CD14-positive monocyte (primary cell): ENCODE measurements at regions not wholly inside any gene's neighbourhood (a gene's known extent, or its start where the extent isn't known, plus 50 kb on each side); places are given as distances from the start of the nearest gene placed in this dataset.

Source experiments
- DNase-seq, 3 donors: peaks; one replicate each; pipeline ENCODE4 v3.0.0-alpha.2; 2011 to 2022
- H2AFZ ChIP-seq: 2 replicates; pipeline ENCODE4 v1.6.0; 2012; ENCODE audit warnings: mild to moderate bottlenecking, low read depth, low read length, inconsistent platforms; ENCODE audit not compliant: insufficient read depth, poor library complexity, severe bottlenecking
- H3K27ac ChIP-seq, 2 donors: 1 replicate in 1 of 2; 2 replicates in 1 of 2; pipeline ENCODE4 v1.5.1; 2012 to 2013; ENCODE audit warnings: low read length in 2 of 2, control low read depth in 1 of 2, inconsistent platforms in 1 of 2, low read depth in 1 of 2, mild to moderate bottlenecking in 1 of 2
- H3K27me3 ChIP-seq, 2 donors: one replicate each; pipeline versions ENCODE4 v1.6.0 to v1.6.1; 2011 to 2013; ENCODE audit warnings: low read length in 2 of 2; ENCODE audit not compliant: control insufficient read depth in 2 of 2, insufficient read depth in 2 of 2
- H3K36me3 ChIP-seq, 2 donors: replicated peaks in 1 of 2; 1 replicate in 1 of 2; 2 replicates in 1 of 2; pipeline versions ENCODE4 v1.5.1 to v1.6.1; 2012 to 2013; ENCODE audit warnings: low read length in 2 of 2, control low read depth in 1 of 2, inconsistent platforms in 1 of 2, mild to moderate bottlenecking in 1 of 2; ENCODE audit not compliant: insufficient read depth in 2 of 2, control insufficient read depth in 1 of 2
- H3K4me1 ChIP-seq, 2 donors: 1 replicate in 1 of 2; 2 replicates in 1 of 2; pipeline versions ENCODE4 v1.5.1 to v1.6.1; 2012 to 2013; ENCODE audit warnings: low read length in 2 of 2, control low read depth in 1 of 2, inconsistent platforms in 1 of 2, mild to moderate bottlenecking in 1 of 2, moderate library complexity in 1 of 2; ENCODE audit not compliant: insufficient read depth in 2 of 2, control insufficient read depth in 1 of 2
- H3K4me2 ChIP-seq: replicated peaks from 2 replicates; pipeline ENCODE3; 2012; ENCODE audit warnings: low read length, moderate library complexity, mild to moderate bottlenecking; ENCODE audit not compliant: poor library complexity, severe bottlenecking; ENCODE audit errors: extremely low read depth
- H3K4me3 ChIP-seq, 3 experiments: fragments of 200-600 bp in 1 of 3; sonication (generic) in 1 of 3; replicated peaks in 1 of 3; 1 replicate in 2 of 3; 2 replicates in 1 of 3; pipeline ENCODE4 v1.5.1; 2011 to 2013; ENCODE audit warnings: low read length in 3 of 3, mild to moderate bottlenecking in 3 of 3, control low read depth in 2 of 3, low read depth in 2 of 3, inconsistent platforms in 1 of 3, moderate library complexity in 1 of 3
- H3K79me2 ChIP-seq: 2 replicates; pipeline ENCODE4 v1.6.0; 2012; ENCODE audit warnings: mild to moderate bottlenecking, control low read depth, inconsistent platforms, low read length, moderate library complexity; ENCODE audit not compliant: insufficient read depth
- H3K9ac ChIP-seq: 2 replicates; pipeline ENCODE4 v1.6.0; 2017; ENCODE audit warnings: low read length, mild to moderate bottlenecking; ENCODE audit not compliant: insufficient read depth, poor library complexity, severe bottlenecking
- H3K9me3 ChIP-seq, 2 donors: replicated peaks in 1 of 2; 1 replicate in 1 of 2; 2 replicates in 1 of 2; pipeline versions ENCODE4 v1.5.1 to v1.6.1; 2012 to 2013; ENCODE audit warnings: low read length in 2 of 2, control low read depth in 1 of 2; ENCODE audit not compliant: control insufficient read depth in 1 of 2, insufficient read depth in 1 of 2
- H4K20me1 ChIP-seq: 2 replicates; pipeline ENCODE4 v1.6.0; 2012; ENCODE audit warnings: mild to moderate bottlenecking, low read length, control low read depth, moderate library complexity; ENCODE audit not compliant: insufficient read depth
- H3K27ac Mint-ChIP-seq, 7 donors: one replicate each; pipeline ENCODE4 v1.8.0; 2020; ENCODE audit warnings: mild to moderate bottlenecking in 7 of 7, mixed read lengths in 7 of 7, moderate library complexity in 6 of 7, inconsistent platforms in 2 of 7
- H3K27me3 Mint-ChIP-seq, 3 donors: one replicate each; pipeline ENCODE4 v1.8.0; 2021 to 2022; ENCODE audit warnings: low read depth in 3 of 3, mild to moderate bottlenecking in 3 of 3, mixed read lengths in 3 of 3, moderate library complexity in 3 of 3, inconsistent platforms in 1 of 3
- H3K36me3 Mint-ChIP-seq, 2 donors: one replicate each; pipeline ENCODE4 v1.8.0; 2020; ENCODE audit warnings: mixed read lengths in 2 of 2, inconsistent platforms in 1 of 2, mild to moderate bottlenecking in 1 of 2
- H3K4me1 Mint-ChIP-seq: one replicate; pipeline ENCODE4 v1.8.0; 2020; ENCODE audit warnings: mild to moderate bottlenecking, mixed read lengths
- H3K4me3 Mint-ChIP-seq, 2 donors: one replicate each; pipeline ENCODE4 v1.8.0; 2020; ENCODE audit warnings: mild to moderate bottlenecking in 2 of 2, mixed read lengths in 2 of 2, moderate library complexity in 1 of 2
- H3K9me3 Mint-ChIP-seq, 7 donors: one replicate each; pipeline ENCODE4 v1.8.0; 2020 to 2022; ENCODE audit warnings: mixed read lengths in 7 of 7, mild to moderate bottlenecking in 6 of 7, moderate library complexity in 6 of 7, inconsistent platforms in 2 of 7
- WGBS: methylation state at CpG from one replicate; pipeline ENCODE4 v1.1.5; 2013; ENCODE audit warnings: missing lambda C conversion rate; ENCODE audit not compliant: insufficient coverage; 5-methylcytosine and 5-hydroxymethylcytosine counted together
- intact Hi-C, 2 donors: fragments of 100-400 bp; cut with micrococcal nuclease; formaldehyde crosslinking; loops; one replicate each; pipeline versions ENCODE4 v1.15.0 to v1.15.1; 2023
- TF ChIP-seq, protein P1 (sequence below): fragments of 200-600 bp; IDR thresholded peaks from one replicate; pipeline ENCODE4 v1.8.0; 2022; ENCODE audit warnings: antibody characterized with exemption, mild to moderate bottlenecking

DNA sequence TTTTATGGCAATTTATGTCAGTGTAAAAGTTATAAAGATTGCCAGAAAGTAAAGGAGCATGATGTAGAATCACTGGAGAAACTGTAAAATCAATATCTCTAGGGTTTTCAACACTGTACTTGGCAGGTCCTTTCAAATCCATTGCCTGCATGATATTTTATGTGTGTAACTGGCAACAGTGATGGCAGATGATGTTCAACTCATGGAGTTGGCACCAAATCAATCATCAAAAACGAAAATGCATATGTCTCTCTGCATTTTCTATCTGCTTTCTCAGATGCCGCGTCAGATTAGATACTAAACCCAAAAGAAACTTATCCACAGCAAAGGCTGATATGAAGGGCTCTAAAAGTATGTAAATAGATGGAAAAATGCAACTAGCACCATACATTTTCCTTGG is 1395.5 kb upstream of the PIK3C3 start:
- H3K27ac Mint-ChIP-seq, result no peak overlapping the region
- no CpG with 5 or more reads among the region's 3 CpGs for WGBS
- no peaks in the 10 kb centered on the region for H3K4me1 Mint-ChIP-seq
- Histone ChIP-seq H4K20me1 (no peaks in the 10 kb centered on the region), H3K4me3 (no peak overlapping the region), H3K4me1 (no peaks in the 10 kb centered on the region), H3K4me2 (no peak overlapping the region), H3K36me3 (no peaks in the 10 kb centered on the region), H3K79me2 (no peaks in the 10 kb centered on the region), H3K9me3 (peaks cover 0 to 4% of the 10 kb centered on the region in 2 donors), H3K9ac (no peak overlapping the region), H2AFZ (no peak overlapping the region), H3K27ac (no peak overlapping the region), H3K27me3 (no peaks in the 10 kb centered on the region)
- DNase-seq, result no peak
- H3K36me3 Mint-ChIP-seq, result no peaks in the 10 kb centered on the region
- no peaks in the 10 kb centered on the region for H3K27me3 Mint-ChIP-seq
- intact Hi-C loops, result no loop called here
- no peak overlapping the region for H3K4me3 Mint-ChIP-seq
- TF ChIP-seq, protein P1, sequence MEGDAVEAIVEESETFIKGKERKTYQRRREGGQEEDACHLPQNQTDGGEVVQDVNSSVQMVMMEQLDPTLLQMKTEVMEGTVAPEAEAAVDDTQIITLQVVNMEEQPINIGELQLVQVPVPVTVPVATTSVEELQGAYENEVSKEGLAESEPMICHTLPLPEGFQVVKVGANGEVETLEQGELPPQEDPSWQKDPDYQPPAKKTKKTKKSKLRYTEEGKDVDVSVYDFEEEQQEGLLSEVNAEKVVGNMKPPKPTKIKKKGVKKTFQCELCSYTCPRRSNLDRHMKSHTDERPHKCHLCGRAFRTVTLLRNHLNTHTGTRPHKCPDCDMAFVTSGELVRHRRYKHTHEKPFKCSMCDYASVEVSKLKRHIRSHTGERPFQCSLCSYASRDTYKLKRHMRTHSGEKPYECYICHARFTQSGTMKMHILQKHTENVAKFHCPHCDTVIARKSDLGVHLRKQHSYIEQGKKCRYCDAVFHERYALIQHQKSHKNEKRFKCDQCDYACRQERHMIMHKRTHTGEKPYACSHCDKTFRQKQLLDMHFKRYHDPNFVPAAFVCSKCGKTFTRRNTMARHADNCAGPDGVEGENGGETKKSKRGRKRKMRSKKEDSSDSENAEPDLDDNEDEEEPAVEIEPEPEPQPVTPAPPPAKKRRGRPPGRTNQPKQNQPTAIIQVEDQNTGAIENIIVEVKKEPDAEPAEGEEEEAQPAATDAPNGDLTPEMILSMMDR, result no peak
- H3K9me3 Mint-ChIP-seq, result peaks cover 0 to 5% (median 2%) of the 10 kb centered on the region in 7 donors

DNA sequence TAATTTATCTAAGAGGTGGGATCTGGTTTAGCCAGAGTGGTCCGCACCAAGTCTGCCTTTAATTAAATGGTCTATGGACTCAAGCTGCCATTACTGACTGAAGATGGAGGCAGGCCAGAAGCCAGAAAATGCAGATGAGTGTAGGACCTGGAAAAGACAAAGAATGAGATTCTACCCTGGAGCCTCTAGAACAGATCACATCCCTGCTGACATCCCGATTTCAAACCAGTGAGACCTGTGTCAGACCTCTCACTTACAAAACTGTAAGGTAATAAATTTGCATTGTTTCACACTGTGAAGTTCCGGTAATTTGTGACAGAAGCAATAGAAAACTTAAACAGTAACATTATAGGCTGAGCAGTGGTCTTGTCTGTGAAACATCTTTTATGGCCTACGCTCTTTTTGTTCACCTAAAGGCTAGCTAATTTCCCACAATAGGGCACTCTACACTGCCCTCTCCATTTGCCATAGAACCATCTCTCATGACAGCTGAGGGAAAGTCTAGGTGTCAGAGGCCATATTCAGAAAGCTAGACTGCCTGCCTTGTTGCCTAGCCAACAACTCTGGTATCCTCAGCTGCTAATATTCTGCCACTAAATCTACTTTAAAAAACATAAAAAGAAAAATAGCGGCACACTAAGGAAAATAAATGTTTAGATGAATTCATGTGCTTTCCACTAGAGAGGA is 1396.2 kb upstream of the PIK3C3 start:
- Mint-ChIP-seq H3K27me3 (no peaks in the 10 kb centered on the region), H3K4me1 (no peaks in the 10 kb centered on the region), H3K9me3 (peaks cover 0 to 5% (median 2%) of the 10 kb centered on the region in 7 donors), H3K36me3 (no peaks in the 10 kb centered on the region), H3K4me3 (no peak overlapping the region), H3K27ac (no peak overlapping the region)
- no peak overlapping the region for H3K4me2 ChIP-seq
- H3K9ac ChIP-seq, result no peak overlapping the region
- H2AFZ ChIP-seq, result no peak overlapping the region
- TF ChIP-seq, protein P1, result no peak
- no peaks in the 10 kb centered on the region for H3K36me3 ChIP-seq
- no peak overlapping the region for H3K27ac ChIP-seq
- no peak overlapping the region for H3K4me3 ChIP-seq
- no CpG with 5 or more reads among the region's 5 CpGs for WGBS
- H3K79me2 ChIP-seq, result no peaks in the 10 kb centered on the region
- H4K20me1 ChIP-seq, result no peaks in the 10 kb centered on the region
- H3K27me3 ChIP-seq, result no peaks in the 10 kb centered on the region
- peaks cover 0 to 4% of the 10 kb centered on the region in 2 donors for H3K9me3 ChIP-seq
- intact Hi-C loops, result no loop called here
- H3K4me1 ChIP-seq, result no peaks in the 10 kb centered on the region
- no peak for DNase-seq
